Upper lobe of left lung (tissue), 4 donors: ENCODE measurements at regions not wholly inside any gene's neighbourhood (a gene's known extent, or its start where the extent isn't known, plus 50 kb on each side); places are given as distances from the start of the nearest gene placed in this dataset.

Source experiments
- CTCF ChIP-seq, 6 experiments: fragments of 450-650 bp in 4 of 6; fragments of 200-600 bp in 2 of 6; sonication (generic) in 2 of 6; IDR thresholded peaks; one replicate each; pipeline ENCODE4 v1.5.1; 2016 to 2019; ENCODE audit warnings: antibody characterized with exemption in 6 of 6
- EP300 ChIP-seq, 4 donors: sonication (generic); formaldehyde crosslinking; IDR thresholded peaks; one replicate each; pipeline ENCODE4 v1.5.1; 2017; ENCODE audit warnings: antibody characterized with exemption in 4 of 4, control low read depth in 2 of 4
- POLR2A ChIP-seq, 4 donors: fragments of 450-650 bp; IDR thresholded peaks; one replicate each; pipeline ENCODE4 v1.5.1; 2016 to 2017; ENCODE audit warnings: antibody characterized with exemption in 4 of 4, mild to moderate bottlenecking in 2 of 4
- POLR2AphosphoS5 ChIP-seq, 2 donors: sonication (generic); formaldehyde crosslinking; IDR thresholded peaks; one replicate each; pipeline ENCODE4 v1.5.1; 2017; ENCODE audit warnings: antibody characterized with exemption in 2 of 2

DNA sequence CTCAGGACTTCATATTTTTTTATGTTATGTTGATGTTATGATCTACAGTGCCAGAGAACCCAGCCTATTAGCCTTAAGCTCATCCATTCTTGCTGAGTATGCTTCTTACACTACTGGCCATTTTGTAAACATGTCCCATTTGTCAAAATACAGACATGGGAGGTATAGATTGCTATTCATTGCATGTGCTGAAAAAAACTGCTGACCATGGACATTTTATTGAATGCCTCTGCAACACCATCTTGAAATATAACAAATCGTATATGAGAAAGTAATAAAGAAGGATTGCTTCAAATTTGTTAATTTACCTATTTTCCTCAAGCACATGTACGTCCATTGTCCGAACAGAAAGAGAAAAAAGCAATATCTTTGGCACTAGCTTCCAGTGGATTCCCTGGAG is 91.5 kb upstream of the FAM47A start:
- TF ChIP-seq CTCF (IDR thresholded peaks at IDR 0.05) (no peak), POLR2AphosphoS5 (IDR thresholded peaks at IDR 0.05) (no peak), EP300 (IDR thresholded peaks at IDR 0.05) (no peak), POLR2A (IDR thresholded peaks at IDR 0.05) (no peak)
